BJ (cell line): ENCODE measurements at regions not wholly inside any gene's neighbourhood (a gene's known extent, or its start where the extent isn't known, plus 50 kb on each side); places are given as distances from the start of the nearest gene placed in this dataset.

ENCODE experiments used
- CTCF ChIA-PET: fragments of 350-600 bp; formaldehyde crosslinking; extraction: SDS; loops from one replicate; lab custom pipeline; 2021; ENCODE audit warnings: antibody characterized with exemption, inconsistent platforms; lab: Yijun Ruan, JAX
- POLR2A ChIA-PET: fragments of 300-600 bp; sonication (Branson Sonifier 250); formaldehyde crosslinking; extraction: SDS; loops from one replicate; lab custom pipeline; 2021; ENCODE audit warnings: antibody characterized with exemption; lab: Charles Lee
- DNase-seq: peaks from one replicate; pipeline ENCODE4 v3.0.0-alpha.2; 2011; ENCODE audit warnings: low read depth
- H3K27me3 ChIP-seq: 2 replicates; pipeline ENCODE4 v1.6.0; 2011; ENCODE audit warnings: low read length; ENCODE audit not compliant: control insufficient read depth, insufficient read depth
- H3K36me3 ChIP-seq: 2 replicates; pipeline ENCODE4 v1.5.1; 2011; ENCODE audit warnings: low read length; ENCODE audit not compliant: control insufficient read depth, insufficient read depth
- H3K4me3 ChIP-seq: 2 replicates; pipeline ENCODE4 v1.5.1; 2011; ENCODE audit warnings: low read depth, mild to moderate bottlenecking, control low read depth, low read length
- TF ChIP-seq, protein P1 (sequence below): IDR thresholded peaks from 2 replicates; pipeline ENCODE4 v1.5.1; 2011; ENCODE audit warnings: low read depth, mild to moderate bottlenecking, control low read depth, inconsistent platforms, low read length, moderate library complexity; ENCODE audit not compliant: insufficient read depth

DNA sequence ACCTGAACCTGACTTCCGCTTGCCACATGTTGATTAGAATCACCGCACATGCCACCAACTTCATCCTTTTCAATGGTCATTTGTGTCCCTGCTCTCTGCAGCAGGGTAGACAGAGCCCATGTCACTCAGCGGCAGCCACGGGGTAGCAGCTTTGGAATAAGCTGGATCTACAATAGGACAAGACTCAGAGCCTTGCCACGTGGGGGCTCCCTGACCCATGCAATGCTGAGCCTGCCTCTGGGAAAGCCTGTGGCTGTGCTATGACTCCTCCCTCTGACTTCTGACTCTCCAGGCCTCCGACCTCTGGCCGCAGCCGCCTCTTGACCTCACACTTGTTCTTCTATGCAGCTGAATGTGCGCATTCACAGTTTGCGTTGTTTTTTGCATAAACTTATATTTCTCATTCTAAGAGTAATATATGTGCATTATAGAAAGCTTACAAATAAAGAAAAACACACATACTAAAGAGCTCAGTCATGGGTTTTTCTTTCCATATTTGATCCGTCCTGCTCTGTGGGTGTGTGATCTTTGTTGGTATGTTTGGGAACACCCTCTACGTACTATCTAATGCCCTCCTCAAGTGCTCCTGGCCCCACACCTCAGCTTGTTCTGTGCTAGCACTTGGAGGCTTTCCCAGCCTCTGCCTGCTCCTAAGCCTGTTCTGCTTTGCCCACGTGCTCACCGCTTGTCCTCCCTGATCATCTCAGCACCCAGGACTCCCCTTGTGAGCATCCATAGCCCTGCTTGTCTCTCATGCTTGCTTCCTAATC is 198.0 kb upstream of the MKI67 start:
- H3K4me3 ChIP-seq, result no peak overlapping the region
- TF ChIP-seq, protein P1, sequence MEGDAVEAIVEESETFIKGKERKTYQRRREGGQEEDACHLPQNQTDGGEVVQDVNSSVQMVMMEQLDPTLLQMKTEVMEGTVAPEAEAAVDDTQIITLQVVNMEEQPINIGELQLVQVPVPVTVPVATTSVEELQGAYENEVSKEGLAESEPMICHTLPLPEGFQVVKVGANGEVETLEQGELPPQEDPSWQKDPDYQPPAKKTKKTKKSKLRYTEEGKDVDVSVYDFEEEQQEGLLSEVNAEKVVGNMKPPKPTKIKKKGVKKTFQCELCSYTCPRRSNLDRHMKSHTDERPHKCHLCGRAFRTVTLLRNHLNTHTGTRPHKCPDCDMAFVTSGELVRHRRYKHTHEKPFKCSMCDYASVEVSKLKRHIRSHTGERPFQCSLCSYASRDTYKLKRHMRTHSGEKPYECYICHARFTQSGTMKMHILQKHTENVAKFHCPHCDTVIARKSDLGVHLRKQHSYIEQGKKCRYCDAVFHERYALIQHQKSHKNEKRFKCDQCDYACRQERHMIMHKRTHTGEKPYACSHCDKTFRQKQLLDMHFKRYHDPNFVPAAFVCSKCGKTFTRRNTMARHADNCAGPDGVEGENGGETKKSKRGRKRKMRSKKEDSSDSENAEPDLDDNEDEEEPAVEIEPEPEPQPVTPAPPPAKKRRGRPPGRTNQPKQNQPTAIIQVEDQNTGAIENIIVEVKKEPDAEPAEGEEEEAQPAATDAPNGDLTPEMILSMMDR, result no peak
- no peak for DNase-seq
- ChIA-PET CTCF (no interaction called here), POLR2A (no interaction called here)
- H3K36me3 ChIP-seq, result no peaks in the 10 kb centered on the region
- no peaks in the 10 kb centered on the region for H3K27me3 ChIP-seq

DNA sequence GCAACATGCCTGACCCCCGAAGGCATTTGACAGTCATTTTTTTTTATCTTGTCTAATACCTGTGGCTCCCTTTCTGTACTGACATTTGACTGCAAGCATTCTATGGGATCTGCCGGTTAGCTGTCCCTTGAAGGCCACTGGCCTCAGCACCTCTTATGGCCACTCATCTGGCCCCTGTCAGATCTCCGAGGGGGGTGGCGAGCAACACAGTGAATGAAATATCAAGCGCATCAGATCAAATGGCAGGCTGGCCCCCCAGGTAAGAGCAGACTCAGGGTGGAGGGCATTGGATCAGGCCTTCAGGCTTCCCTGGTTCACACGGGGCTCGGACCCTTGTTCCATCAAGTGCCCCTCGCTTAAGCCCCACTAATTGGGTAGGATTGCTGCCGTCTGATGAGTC is 199.6 kb upstream of the MKI67 start:
- no peak overlapping the region for H3K4me3 ChIP-seq
- no peaks in the 10 kb centered on the region for H3K36me3 ChIP-seq
- CTCF ChIA-PET, result no interaction called here
- no peaks in the 10 kb centered on the region for H3K27me3 ChIP-seq
- TF ChIP-seq, protein P1, result no peak
- POLR2A ChIA-PET, result no interaction called here
- DNase-seq, result no peak

DNA sequence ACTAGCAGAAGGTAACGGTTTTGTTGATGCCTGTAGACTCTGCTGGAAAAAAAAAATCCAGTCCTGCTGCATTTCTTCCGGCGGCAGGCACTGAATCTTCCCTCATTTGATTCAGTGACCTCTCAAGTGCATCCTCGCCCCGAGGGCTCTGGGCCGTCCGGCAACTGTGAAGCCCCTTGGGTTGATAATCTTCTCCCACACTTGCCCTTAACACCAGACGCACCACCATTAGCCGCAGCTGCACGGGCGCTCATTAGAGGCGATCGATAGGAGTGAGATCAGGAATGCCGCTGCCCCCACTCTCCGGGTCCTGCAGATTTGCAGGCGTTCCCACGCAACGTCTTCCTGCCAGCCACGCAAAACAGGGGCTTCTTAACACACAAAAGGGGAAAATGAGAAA is 200.0 kb upstream of the MKI67 start:
- TF ChIP-seq, protein P1, result no peak
- no peak overlapping the region for H3K4me3 ChIP-seq
- POLR2A ChIA-PET, result no interaction called here
- H3K27me3 ChIP-seq, result no peaks in the 10 kb centered on the region
- no peak for DNase-seq
- H3K36me3 ChIP-seq, result no peaks in the 10 kb centered on the region
- CTCF ChIA-PET, result no interaction called here

DNA sequence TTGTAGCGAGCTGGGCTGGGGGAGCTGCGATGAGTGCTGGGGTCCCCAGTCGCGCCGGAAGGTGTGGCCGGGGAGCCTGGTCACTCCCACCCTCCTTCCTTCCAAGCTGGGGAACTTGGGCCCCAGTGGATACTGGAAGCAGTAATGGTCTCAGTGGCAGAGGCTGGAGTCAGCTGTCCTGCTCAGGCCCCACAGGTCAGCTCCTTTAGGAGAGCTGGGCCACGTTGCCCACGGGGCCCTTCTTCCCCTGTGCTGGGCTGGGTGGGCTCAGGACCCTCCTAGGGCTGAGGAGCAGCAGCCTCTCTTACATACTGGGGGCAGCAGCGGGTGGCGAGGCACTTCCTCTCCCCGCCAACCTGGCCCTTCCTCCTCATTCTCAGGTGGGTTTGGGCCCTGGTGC is 200.6 kb upstream of the MKI67 start:
- no peak for DNase-seq
- ChIA-PET CTCF (no interaction called here), POLR2A (no interaction called here)
- no peaks in the 10 kb centered on the region for H3K27me3 ChIP-seq
- H3K36me3 ChIP-seq, result no peaks in the 10 kb centered on the region
- TF ChIP-seq, protein P1, result no peak
- no peak overlapping the region for H3K4me3 ChIP-seq

DNA sequence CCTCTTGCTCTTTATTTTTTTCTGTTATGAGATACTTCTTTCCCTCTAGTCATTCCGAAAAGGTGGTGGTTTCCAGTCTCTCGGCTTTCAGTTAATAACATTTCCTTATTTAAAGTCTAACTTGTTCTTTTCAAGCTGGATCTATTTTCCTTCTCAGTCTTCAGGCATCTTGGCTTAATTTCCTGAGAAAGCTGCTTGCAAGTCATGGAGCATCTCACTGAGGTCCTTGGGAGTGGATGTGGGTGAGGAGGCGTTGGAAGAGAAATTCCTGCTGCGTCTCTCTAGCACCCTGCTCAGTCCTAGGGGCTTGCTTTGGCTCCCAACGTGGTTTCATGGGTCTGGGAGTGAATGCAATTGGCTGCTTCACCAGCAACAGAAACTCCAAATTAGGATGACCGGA is 210.2 kb upstream of the MKI67 start:
- Histone ChIP-seq H3K27me3 (no peaks in the 10 kb centered on the region), H3K4me3 (no peak overlapping the region), H3K36me3 (no peaks in the 10 kb centered on the region)
- no peak for DNase-seq
- POLR2A ChIA-PET, result no interaction called here
- TF ChIP-seq, protein P1, result no peak
- CTCF ChIA-PET, result no interaction called here
